Right atrium auricular region (tissue), 2 donors: ENCODE measurements at regions not wholly inside any gene's neighbourhood (a gene's known extent, or its start where the extent isn't known, plus 50 kb on each side); places are given as distances from the start of the nearest gene placed in this dataset.
A peak's percentile ranks its signal among the peaks of the same experiment; 100 is the strongest.

Experiments
- DNase-seq: peaks from one replicate; pipeline ENCODE4 v3.0.0-alpha.2; 2019; ENCODE audit warnings: low spot score
- H3K27ac ChIP-seq, 2 donors: fragments of 200-600 bp; sonication (generic); 1 replicate in 1 of 2; 2 replicates in 1 of 2; pipeline ENCODE4 v1.5.1; 2016 to 2019
- H3K27me3 ChIP-seq, 2 donors: fragments of 200-600 bp; sonication (generic); one replicate each; pipeline versions ENCODE4 v1.5.1 to v1.6.0; 2017 to 2019
- H3K36me3 ChIP-seq: fragments of 200-600 bp; sonication (generic); one replicate; pipeline ENCODE4 v1.5.1; 2016
- H3K4me1 ChIP-seq, 2 donors: fragments of 200-600 bp; sonication (generic); one replicate each; pipeline versions ENCODE4 v1.5.1 to v1.6.0; 2017 to 2019
- H3K4me3 ChIP-seq, 2 donors: fragments of 200-600 bp; sonication (generic); 1 replicate in 1 of 2; 2 replicates in 1 of 2; pipeline ENCODE4 v1.5.1; 2017 to 2019; ENCODE audit warnings: mild to moderate bottlenecking in 1 of 2, moderate library complexity in 1 of 2
- H3K9me3 ChIP-seq, 2 donors: fragments of 200-600 bp; sonication (generic); one replicate each; pipeline ENCODE4 v1.5.1; 2019
- TF ChIP-seq, protein P1 (sequence below), 2 donors: fragments of 200-600 bp; sonication (generic); IDR thresholded peaks; one replicate each; pipeline ENCODE4 v1.5.1; 2019; ENCODE audit warnings: antibody characterized with exemption in 2 of 2

DNA sequence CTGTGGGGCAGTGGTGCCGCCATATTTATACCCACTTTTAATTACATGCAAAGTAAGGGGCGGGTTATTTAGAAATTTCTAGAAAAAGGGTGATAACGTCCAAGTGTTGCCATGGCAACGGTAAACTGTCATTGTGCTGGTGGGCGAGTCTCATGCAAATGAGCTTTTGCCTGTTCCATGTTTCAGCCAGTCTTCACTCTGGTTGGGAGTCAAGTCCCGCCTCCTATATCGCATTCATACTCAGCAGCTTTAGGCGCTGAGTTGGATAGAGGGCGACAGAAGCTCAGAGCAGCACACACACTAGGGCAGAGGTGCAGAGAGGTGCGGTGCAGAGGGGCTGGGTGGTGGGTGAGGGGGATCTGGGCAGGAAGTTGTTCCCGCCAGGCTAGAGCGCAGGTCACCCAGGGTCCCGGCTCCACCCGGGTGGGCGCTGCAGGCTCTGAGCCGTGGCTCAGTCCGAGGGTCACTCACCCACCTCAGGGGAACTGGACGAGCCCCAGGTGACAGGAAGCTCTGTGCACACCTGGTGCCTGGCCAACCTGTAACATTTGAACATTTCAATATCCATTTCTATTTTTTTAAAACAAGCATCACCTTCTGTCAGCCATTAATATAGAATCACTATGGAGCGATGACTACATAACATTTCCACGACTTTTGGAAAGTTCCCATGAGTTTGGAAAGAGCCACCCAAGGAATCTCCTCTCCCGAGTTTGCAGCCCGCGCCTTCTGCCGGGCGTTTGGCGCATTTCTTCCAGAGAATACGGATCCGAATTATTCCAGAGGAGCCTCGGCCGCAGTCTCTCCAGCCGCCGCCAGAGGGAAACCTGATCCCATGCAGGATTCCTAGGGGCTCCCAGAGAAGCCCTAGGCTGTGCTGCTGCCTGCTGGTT, 89.1 kb upstream of the PHACTR3 start:
- no peak overlapping the region for H3K27ac ChIP-seq
- peaks cover 0 to 5% of the 10 kb centered on the region in 2 donors for H3K4me1 ChIP-seq
- TF ChIP-seq, protein P1, sequence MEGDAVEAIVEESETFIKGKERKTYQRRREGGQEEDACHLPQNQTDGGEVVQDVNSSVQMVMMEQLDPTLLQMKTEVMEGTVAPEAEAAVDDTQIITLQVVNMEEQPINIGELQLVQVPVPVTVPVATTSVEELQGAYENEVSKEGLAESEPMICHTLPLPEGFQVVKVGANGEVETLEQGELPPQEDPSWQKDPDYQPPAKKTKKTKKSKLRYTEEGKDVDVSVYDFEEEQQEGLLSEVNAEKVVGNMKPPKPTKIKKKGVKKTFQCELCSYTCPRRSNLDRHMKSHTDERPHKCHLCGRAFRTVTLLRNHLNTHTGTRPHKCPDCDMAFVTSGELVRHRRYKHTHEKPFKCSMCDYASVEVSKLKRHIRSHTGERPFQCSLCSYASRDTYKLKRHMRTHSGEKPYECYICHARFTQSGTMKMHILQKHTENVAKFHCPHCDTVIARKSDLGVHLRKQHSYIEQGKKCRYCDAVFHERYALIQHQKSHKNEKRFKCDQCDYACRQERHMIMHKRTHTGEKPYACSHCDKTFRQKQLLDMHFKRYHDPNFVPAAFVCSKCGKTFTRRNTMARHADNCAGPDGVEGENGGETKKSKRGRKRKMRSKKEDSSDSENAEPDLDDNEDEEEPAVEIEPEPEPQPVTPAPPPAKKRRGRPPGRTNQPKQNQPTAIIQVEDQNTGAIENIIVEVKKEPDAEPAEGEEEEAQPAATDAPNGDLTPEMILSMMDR (IDR thresholded peaks at IDR 0.05), result peak; percentile 85 to 93
- no peaks in the 10 kb centered on the region for H3K27me3 ChIP-seq
- H3K9me3 ChIP-seq, result no peaks in the 10 kb centered on the region
- DNase-seq, result peak; percentile 63
- H3K36me3 ChIP-seq, result no peaks in the 10 kb centered on the region
- no peak overlapping the region for H3K4me3 ChIP-seq

GRCh38 chr20:59515906-59516209, 88.5 kb upstream of the PHACTR3 start:
- H3K36me3 ChIP-seq, result no peaks in the 10 kb centered on the region
- peaks cover 0 to 5% of the 10 kb centered on the region in 2 donors for H3K4me1 ChIP-seq
- H3K9me3 ChIP-seq, result no peaks in the 10 kb centered on the region
- no peak overlapping the region for H3K4me3 ChIP-seq
- H3K27me3 ChIP-seq, result no peaks in the 10 kb centered on the region
- DNase-seq, result no peak
- H3K27ac ChIP-seq, result no peak overlapping the region
- TF ChIP-seq, protein P1 (IDR thresholded peaks at IDR 0.05), result peak; percentile 33 to 41

DNA sequence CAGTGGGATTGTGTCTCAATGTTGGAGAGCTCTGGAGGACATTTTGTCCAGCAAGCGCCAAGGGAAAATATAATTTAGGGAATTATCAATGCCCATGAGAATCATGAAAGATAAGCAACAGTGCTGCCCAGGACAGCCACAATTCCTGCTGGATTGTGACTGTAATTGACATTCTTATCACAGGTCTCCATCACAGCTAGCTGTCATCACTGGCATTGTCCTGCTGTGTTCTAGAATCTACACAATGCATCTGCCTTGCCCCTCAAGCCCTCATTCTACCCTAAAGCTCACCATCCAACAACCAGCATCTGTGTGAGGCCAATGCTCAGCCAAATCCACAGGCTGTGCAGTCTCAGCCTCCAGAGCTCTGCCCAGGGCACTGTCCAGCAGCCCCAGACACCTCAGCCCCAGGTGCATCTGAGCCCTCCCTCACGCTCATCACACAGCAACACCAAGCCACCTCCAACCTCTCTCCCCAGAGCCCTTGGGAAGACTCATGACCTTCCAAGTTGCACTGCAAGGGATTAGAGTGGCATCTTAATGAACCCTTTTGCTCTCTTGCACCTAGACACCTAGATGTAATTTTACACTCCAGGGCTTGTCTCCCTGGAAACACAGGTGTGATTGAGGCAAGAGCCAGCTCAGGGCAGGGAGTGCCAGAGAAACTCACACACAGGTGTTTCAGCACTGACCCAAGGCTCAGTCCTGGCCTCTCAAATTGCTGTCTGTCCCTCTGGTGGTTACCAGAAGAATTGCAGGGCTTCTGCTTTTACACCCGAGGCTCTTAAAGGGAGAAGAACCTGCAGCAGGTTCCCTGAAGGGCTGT, 85.2 kb upstream of the PHACTR3 start:
- no peak overlapping the region for H3K27ac ChIP-seq
- H3K4me1 ChIP-seq, result peaks cover 0 to 5% of the 10 kb centered on the region in 2 donors
- no peaks in the 10 kb centered on the region for H3K27me3 ChIP-seq
- no peaks in the 10 kb centered on the region for H3K9me3 ChIP-seq
- DNase-seq, result no peak
- no peak overlapping the region for H3K4me3 ChIP-seq
- TF ChIP-seq, protein P1 (IDR thresholded peaks at IDR 0.05), result peak; percentile 88 to 90
- H3K36me3 ChIP-seq, result no peaks in the 10 kb centered on the region

GRCh38 chr20:59519707-59520014, 84.7 kb upstream of the PHACTR3 start:
- TF ChIP-seq, protein P1 (IDR thresholded peaks at IDR 0.05), result peak in 1 of 2 donors; percentile 6
- no peak overlapping the region for H3K4me3 ChIP-seq
- peaks cover 0 to 5% of the 10 kb centered on the region in 2 donors for H3K4me1 ChIP-seq
- no peak overlapping the region for H3K27ac ChIP-seq
- DNase-seq, result no peak
- H3K9me3 ChIP-seq, result no peaks in the 10 kb centered on the region
- no peaks in the 10 kb centered on the region for H3K27me3 ChIP-seq
- H3K36me3 ChIP-seq, result no peaks in the 10 kb centered on the region

DNA sequence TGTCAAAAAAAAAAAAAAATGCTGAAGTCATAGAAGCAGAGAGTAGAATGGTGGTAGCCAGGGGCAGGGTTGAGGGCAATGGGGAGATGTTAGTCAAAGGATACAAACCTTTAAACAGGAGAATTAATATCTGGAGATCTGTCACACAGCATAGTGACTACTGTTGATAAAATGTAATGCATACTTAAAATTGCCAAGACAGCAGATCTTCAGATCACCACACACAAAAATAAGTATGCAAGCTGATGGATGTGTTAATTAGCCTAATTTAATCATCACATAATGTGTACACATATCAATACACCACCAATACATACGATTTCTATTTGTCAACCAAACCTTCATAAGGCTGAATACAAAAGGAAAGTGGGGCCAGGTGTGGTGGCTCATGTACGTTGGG, 83.5 kb upstream of the PHACTR3 start:
- Histone ChIP-seq H3K27ac (no peak overlapping the region), H3K4me3 (no peak overlapping the region), H3K36me3 (no peaks in the 10 kb centered on the region), H3K4me1 (peaks cover 0 to 6% of the 10 kb centered on the region in 2 donors), H3K27me3 (no peaks in the 10 kb centered on the region), H3K9me3 (no peaks in the 10 kb centered on the region)
- no peak for DNase-seq
- TF ChIP-seq, protein P1 (IDR thresholded peaks at IDR 0.05), result no peak
